Heart left ventricle (tissue), 13 donors: ENCODE measurements at regions not wholly inside any gene's neighbourhood (a gene's known extent, or its start where the extent isn't known, plus 50 kb on each side); places are given as distances from the start of the nearest gene placed in this dataset.

Experiments used
- CTCF ChIP-seq, 12 donors: fragments of 200-600 bp; sonication (generic) in 4 of 12; IDR thresholded peaks; one replicate each; pipeline versions ENCODE4 v1.5.0 to v1.8.0; 2018 to 2022; ENCODE audit warnings: antibody characterized with exemption in 12 of 12, mild to moderate bottlenecking in 5 of 12
- POLR2A ChIP-seq, 2 donors: fragments of 450-650 bp; IDR thresholded peaks; one replicate each; pipeline ENCODE4 v1.6.1; 2017; ENCODE audit warnings: antibody characterized with exemption in 2 of 2, mild to moderate bottlenecking in 2 of 2, moderate library complexity in 2 of 2
- donor health status: ischemic (EF 13 %, LVEDD 7.1; RV severe dilation, severe dysfunction).
- donor health status: DM: no; HTN: yes; CAD: no.
- donor health status: DM: no; HTN: no; CAD: no.
- donor health status: ischemic (EF 25% LVEDD 6.9; RV normal size, moderate dysfunction).
- donor health status: ischemic (EF 25% LVEDD 5.7; RV mildly dilated, moderate dysfunction).
- donor health status: ischemic (EF 35%, LVEDD 5.7; RV mildly dilated, moderate dysfunction).
- donor health status: nonischemic (EF 11% LVEDD 7.7; RV severe dilation, severe dysfunction).
- donor health status: DM: yes; HTN: yes; CAD: no.
- donor health status: PGD.
- donor health status: ischemic (EF 29% LVEDD 5.4; RV normal size, mild dysfunction).
- donor health status: nonischemic (EF 23%, LVEDD 6.1; RV moderate dilation, normal function).

- TF ChIP-seq CTCF (IDR thresholded peaks at IDR 0.05), result no peak
- no peak for TF ChIP-seq POLR2A (IDR thresholded peaks at IDR 0.05)
These were observed 69.9 kb upstream of the IGSF21 start for GRCh38 chr1:18037651-18038050.
